Astrocyte (in vitro differentiated cells and primary cell): ENCODE measurements at regions not wholly inside any gene's neighbourhood (a gene's known extent, or its start where the extent isn't known, plus 50 kb on each side); places are given as distances from the start of the nearest gene placed in this dataset.
A peak's percentile ranks its signal among the peaks of the same experiment; 100 is the strongest.
"Not testable (repeated sequence)": the region's sequence is repeated elsewhere in the genome, so short reads cannot be mapped to it uniquely, and the experiment has no call there.

Source experiments
- DNase-seq: peaks from one replicate; pipeline ENCODE4 v3.0.0-alpha.2; 2010; ENCODE audit warnings: low read depth
- FAIRE-seq: peaks from 2 replicates; lab custom pipeline; 2011; peaks lifted over from hg19 to GRCh38; lab: Jason Lieb, UNC
- H2AFZ ChIP-seq: 2 replicates; pipeline ENCODE4 v1.6.0; 2012; ENCODE audit warnings: low read depth, low read length, inconsistent platforms
- H3K27ac ChIP-seq: 2 replicates; pipeline ENCODE4 v1.5.1; 2011; ENCODE audit warnings: low read depth, low read length, inconsistent platforms
- H3K27me3 ChIP-seq: 2 replicates; pipeline ENCODE4 v1.6.0; 2011; ENCODE audit warnings: low read length, inconsistent platforms; ENCODE audit not compliant: insufficient read depth
- H3K36me3 ChIP-seq: 2 replicates; pipeline ENCODE4 v1.5.1; 2011; ENCODE audit warnings: low read length, inconsistent platforms; ENCODE audit not compliant: insufficient read depth
- H3K4me1 ChIP-seq: 2 replicates; pipeline ENCODE4 v1.5.1; 2011; ENCODE audit warnings: low read length, inconsistent platforms; ENCODE audit not compliant: insufficient read depth
- H3K4me2 ChIP-seq: 2 replicates; pipeline ENCODE4 v1.6.0; 2012; ENCODE audit warnings: low read length, inconsistent platforms
- H3K4me3 ChIP-seq: 2 replicates; pipeline ENCODE4 v1.5.1; 2011; ENCODE audit warnings: low read depth, mild to moderate bottlenecking, low read length, inconsistent platforms; ENCODE audit not compliant: insufficient read depth
- H3K79me2 ChIP-seq: 2 replicates; pipeline ENCODE4 v1.6.0; 2012; ENCODE audit warnings: mild to moderate bottlenecking, low read length, inconsistent platforms; ENCODE audit not compliant: insufficient read depth
- H3K9ac ChIP-seq: 2 replicates; pipeline ENCODE4 v1.6.0; 2012; ENCODE audit warnings: mild to moderate bottlenecking, low read length, inconsistent platforms
- H3K9me3 ChIP-seq: 2 replicates; pipeline ENCODE4 v1.5.1; 2012; ENCODE audit warnings: low read depth, mild to moderate bottlenecking, low read length, inconsistent platforms; ENCODE audit not compliant: insufficient read depth
- H4K20me1 ChIP-seq: 2 replicates; pipeline ENCODE4 v1.6.0; 2012; ENCODE audit warnings: low read length, inconsistent platforms; ENCODE audit not compliant: insufficient read depth
- H3K27ac Mint-ChIP-seq: one replicate; pipeline ENCODE4 v1.8.0; 2021; ENCODE audit warnings: mild to moderate bottlenecking, mixed read lengths; ENCODE audit not compliant: unreplicated experiment
- H3K27me3 Mint-ChIP-seq: one replicate; pipeline ENCODE4 v1.8.0; 2021; ENCODE audit warnings: low read depth, mixed read lengths; ENCODE audit not compliant: unreplicated experiment
- H3K36me3 Mint-ChIP-seq: one replicate; pipeline ENCODE4 v1.8.0; 2021; ENCODE audit warnings: low read depth, mixed read lengths; ENCODE audit not compliant: unreplicated experiment
- H3K4me1 Mint-ChIP-seq: one replicate; pipeline ENCODE4 v1.8.0; 2021; ENCODE audit warnings: low read depth, mixed read lengths; ENCODE audit not compliant: unreplicated experiment
- H3K4me3 Mint-ChIP-seq: one replicate; pipeline ENCODE4 v1.8.0; 2021; ENCODE audit warnings: mild to moderate bottlenecking, moderate library complexity, mixed read lengths; ENCODE audit not compliant: unreplicated experiment
- H3K9me3 Mint-ChIP-seq: one replicate; pipeline ENCODE4 v1.8.0; 2021; ENCODE audit warnings: mild to moderate bottlenecking, mixed read lengths; ENCODE audit not compliant: unreplicated experiment
- EZH2 ChIP-seq: IDR thresholded peaks from 2 replicates; pipeline ENCODE4 v1.6.1; 2012; ENCODE audit warnings: mild to moderate bottlenecking, low read length, inconsistent platforms; ENCODE audit not compliant: insufficient read depth
- TF ChIP-seq, protein P1 (sequence below): IDR thresholded peaks from 2 replicates; pipeline ENCODE4 v1.5.1; 2011; ENCODE audit warnings: low read depth, mild to moderate bottlenecking, inconsistent platforms, low read length, moderate library complexity; ENCODE audit not compliant: insufficient read depth

DNA sequence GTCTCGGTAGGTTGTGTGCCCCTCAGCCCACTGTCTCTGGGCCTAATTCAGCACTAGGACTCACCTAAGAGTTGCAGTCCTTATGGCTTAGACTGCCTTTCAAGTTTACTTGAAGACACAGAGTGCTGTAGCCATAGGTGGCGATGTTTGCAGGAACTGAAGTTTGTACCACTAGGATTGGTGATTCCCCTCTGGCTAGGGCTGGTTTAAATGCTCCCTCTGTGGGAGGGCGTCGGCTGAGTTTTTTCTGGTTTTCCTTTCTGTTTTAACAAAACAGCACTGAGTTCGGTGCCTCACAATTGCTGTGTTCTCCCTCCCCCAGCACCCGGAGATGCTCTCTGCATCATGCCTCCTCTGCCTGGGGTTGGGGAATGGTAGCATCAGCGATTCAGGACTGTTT, 480.9 kb downstream of the PCDH11X start:
- Histone ChIP-seq H3K27me3 (no peaks in the 10 kb centered on the region), H3K9ac (no peak overlapping the region), H4K20me1 (no peaks in the 10 kb centered on the region), H3K27ac (no peak overlapping the region), H3K36me3 (no peaks in the 10 kb centered on the region), H3K79me2 (no peaks in the 10 kb centered on the region), H3K9me3 (no peaks in the 10 kb centered on the region), H2AFZ (no peak overlapping the region), H3K4me3 (no peak overlapping the region), H3K4me1 (no peaks in the 10 kb centered on the region), H3K4me2 (no peak overlapping the region)
- peaks cover 7% of the 10 kb centered on the region for H3K9me3 Mint-ChIP-seq
- H3K4me1 Mint-ChIP-seq: no peaks in the 10 kb centered on the region
- H3K27me3 Mint-ChIP-seq: no peaks in the 10 kb centered on the region
- no peak for DNase-seq
- TF ChIP-seq, protein P1, sequence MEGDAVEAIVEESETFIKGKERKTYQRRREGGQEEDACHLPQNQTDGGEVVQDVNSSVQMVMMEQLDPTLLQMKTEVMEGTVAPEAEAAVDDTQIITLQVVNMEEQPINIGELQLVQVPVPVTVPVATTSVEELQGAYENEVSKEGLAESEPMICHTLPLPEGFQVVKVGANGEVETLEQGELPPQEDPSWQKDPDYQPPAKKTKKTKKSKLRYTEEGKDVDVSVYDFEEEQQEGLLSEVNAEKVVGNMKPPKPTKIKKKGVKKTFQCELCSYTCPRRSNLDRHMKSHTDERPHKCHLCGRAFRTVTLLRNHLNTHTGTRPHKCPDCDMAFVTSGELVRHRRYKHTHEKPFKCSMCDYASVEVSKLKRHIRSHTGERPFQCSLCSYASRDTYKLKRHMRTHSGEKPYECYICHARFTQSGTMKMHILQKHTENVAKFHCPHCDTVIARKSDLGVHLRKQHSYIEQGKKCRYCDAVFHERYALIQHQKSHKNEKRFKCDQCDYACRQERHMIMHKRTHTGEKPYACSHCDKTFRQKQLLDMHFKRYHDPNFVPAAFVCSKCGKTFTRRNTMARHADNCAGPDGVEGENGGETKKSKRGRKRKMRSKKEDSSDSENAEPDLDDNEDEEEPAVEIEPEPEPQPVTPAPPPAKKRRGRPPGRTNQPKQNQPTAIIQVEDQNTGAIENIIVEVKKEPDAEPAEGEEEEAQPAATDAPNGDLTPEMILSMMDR: no peak
- TF ChIP-seq EZH2: no peak
- no peak overlapping the region for H3K4me3 Mint-ChIP-seq
- no peaks in the 10 kb centered on the region for H3K36me3 Mint-ChIP-seq
- no peak overlapping the region for H3K27ac Mint-ChIP-seq
- no peak for FAIRE-seq

DNA sequence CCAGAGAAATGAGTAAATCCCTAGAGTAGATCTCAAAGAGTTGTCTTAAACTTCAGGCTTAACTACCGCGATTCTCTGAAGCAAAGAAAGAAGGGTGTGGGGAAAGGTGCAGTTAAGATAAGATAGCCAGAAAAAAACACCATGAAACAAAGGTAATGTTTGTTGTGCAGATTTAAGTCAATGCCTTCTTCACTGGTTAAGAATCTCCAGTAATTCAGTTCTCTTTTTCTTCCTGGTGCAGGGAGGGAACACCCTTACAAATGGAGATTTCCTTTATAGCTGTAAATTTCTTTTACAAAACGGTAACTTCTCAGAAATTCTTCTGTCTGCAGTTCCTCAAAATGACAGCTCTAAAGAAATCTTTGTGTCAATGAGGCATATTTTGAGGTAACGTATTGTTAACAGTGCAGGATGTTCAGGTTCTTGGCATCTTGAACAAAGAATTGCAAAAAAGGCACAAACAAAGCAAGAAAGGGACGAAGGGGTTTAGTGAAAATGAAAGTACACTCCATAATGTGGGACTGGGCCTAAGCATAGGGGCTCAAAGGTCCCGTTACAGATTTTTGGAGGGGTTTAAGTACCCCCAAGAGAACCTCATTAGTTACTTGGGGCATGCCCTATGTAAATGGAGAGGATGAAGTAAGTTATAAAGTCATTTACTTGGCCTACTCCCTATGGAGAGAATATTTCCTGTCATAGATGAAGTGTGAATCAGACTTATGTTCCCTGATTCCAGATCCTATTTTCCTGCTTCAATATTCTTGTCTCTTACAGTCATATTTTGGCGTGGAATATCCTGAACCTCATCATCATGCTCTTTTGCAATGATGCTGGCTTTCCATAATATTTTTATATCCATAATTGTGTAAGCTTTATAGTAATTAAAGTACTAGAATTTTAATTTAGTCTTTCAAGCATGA, 492.0 kb downstream of the PCDH11X start:
- H3K9me3 ChIP-seq: no peaks in the 10 kb centered on the region
- Mint-ChIP-seq H3K4me3 (no peak overlapping the region), H3K27ac (peak overlapping the region; percentile 67), H3K4me1 (peaks cover 3% of the 10 kb centered on the region), H3K9me3 (no peaks in the 10 kb centered on the region), H3K36me3 (no peaks in the 10 kb centered on the region), H3K27me3 (no peaks in the 10 kb centered on the region)
- FAIRE-seq (peak; percentile 91), DNase-seq (no peak)
- H3K4me3 ChIP-seq: no peak overlapping the region
- no peak overlapping the region for H3K27ac ChIP-seq
- no peaks in the 10 kb centered on the region for H4K20me1 ChIP-seq
- H3K27me3 ChIP-seq: no peaks in the 10 kb centered on the region
- H3K4me1 ChIP-seq: no peaks in the 10 kb centered on the region
- peak overlapping the region; percentile 18 for H2AFZ ChIP-seq
- peak overlapping the region; percentile 52 for H3K4me2 ChIP-seq
- no peak overlapping the region for H3K9ac ChIP-seq
- H3K36me3 ChIP-seq: no peaks in the 10 kb centered on the region
- no peaks in the 10 kb centered on the region for H3K79me2 ChIP-seq
- TF ChIP-seq, protein P1: no peak
- no peak for TF ChIP-seq EZH2

- not testable (repeated sequence) for H3K36me3 Mint-ChIP-seq, FAIRE-seq, H3K9me3 Mint-ChIP-seq, H2AFZ ChIP-seq, H3K9ac ChIP-seq, H3K4me3 ChIP-seq, DNase-seq, H3K9me3 ChIP-seq, H4K20me1 ChIP-seq, H3K4me2 ChIP-seq, H3K4me1 Mint-ChIP-seq, H3K27ac Mint-ChIP-seq, H3K79me2 ChIP-seq, H3K27me3 ChIP-seq, H3K27ac ChIP-seq, H3K4me1 ChIP-seq, H3K27me3 Mint-ChIP-seq, H3K36me3 ChIP-seq, H3K4me3 Mint-ChIP-seq
Observed at GRCh38 chrX:92278556-92278955, 499.4 kb downstream of the PCDH11X start.

- H3K9me3 Mint-ChIP-seq, FAIRE-seq, H3K27me3 Mint-ChIP-seq, H3K79me2 ChIP-seq, DNase-seq, H3K27ac ChIP-seq, H3K4me1 ChIP-seq, H4K20me1 ChIP-seq, H3K36me3 Mint-ChIP-seq, H3K27me3 ChIP-seq, H2AFZ ChIP-seq, H3K27ac Mint-ChIP-seq, H3K36me3 ChIP-seq, H3K9ac ChIP-seq, H3K4me2 ChIP-seq, H3K4me3 ChIP-seq, H3K4me3 Mint-ChIP-seq, H3K4me1 Mint-ChIP-seq, H3K9me3 ChIP-seq: not testable (repeated sequence)
Observed at GRCh38 chrX:92280347-92280746, 501.2 kb downstream of the PCDH11X start.
